Neural cell (in vitro differentiated cells): ENCODE measurements at regions not wholly inside any gene's neighbourhood (a gene's known extent, or its start where the extent isn't known, plus 50 kb on each side); places are given as distances from the start of the nearest gene placed in this dataset.

Experiments
- H2AFZ ChIP-seq: fragments of 200-600, 300-800 bp; sonication (generic), shearing (Covaris generic); 2 replicates; pipeline ENCODE4 v1.6.0; 2014; ENCODE audit warnings: low read depth, mild to moderate bottlenecking, antibody characterized with exemption, low read length, moderate library complexity
- H3F3A ChIP-seq: fragments of 200-600 bp; shearing (Covaris generic); 2 replicates; pipeline ENCODE4 v1.6.1; 2016; ENCODE audit warnings: mild to moderate bottlenecking, moderate library complexity, mixed read lengths, antibody characterized with exemption, low read length; ENCODE audit not compliant: insufficient read depth, poor library complexity, severe bottlenecking
- H3K27ac ChIP-seq: fragments of 200-600, 300-800 bp; sonication (generic), shearing (Covaris generic); 2 replicates; pipeline ENCODE4 v1.5.1; 2014; ENCODE audit warnings: mild to moderate bottlenecking, low read length, moderate library complexity
- H3K27me3 ChIP-seq: fragments of 300-800, 200-600 bp; sonication (generic), shearing (Covaris generic); 2 replicates; pipeline ENCODE4 v1.6.0; 2014; ENCODE audit warnings: mild to moderate bottlenecking, low read depth, low read length, moderate library complexity; ENCODE audit not compliant: insufficient read depth
- H3K36me3 ChIP-seq: fragments of 300-800, 200-600 bp; sonication (generic), shearing (Covaris generic); 2 replicates; pipeline ENCODE4 v1.5.1; 2014; ENCODE audit warnings: mild to moderate bottlenecking, antibody characterized with exemption, low read length, moderate library complexity; ENCODE audit not compliant: insufficient read depth
- H3K4me2 ChIP-seq: fragments of 300-800, 200-600 bp; sonication (generic), shearing (Covaris generic); 2 replicates; pipeline ENCODE4 v1.6.0; 2014; ENCODE audit warnings: mild to moderate bottlenecking, low read length
- H3K4me3 ChIP-seq: fragments of 300-800, 200-600 bp; sonication (generic), shearing (Covaris generic); 2 replicates; pipeline ENCODE4 v1.5.1; 2014; ENCODE audit warnings: mild to moderate bottlenecking, low read length, moderate library complexity
- H3K79me2 ChIP-seq: fragments of 200-600 bp; shearing (Covaris generic); replicated peaks from 2 replicates; pipeline ENCODE4 v1.6.0; 2014; ENCODE audit warnings: mild to moderate bottlenecking, low read length, moderate library complexity; ENCODE audit not compliant: insufficient read depth
- H3K9ac ChIP-seq: fragments of 300-800, 200-600 bp; sonication (generic), shearing (Covaris generic); 2 replicates; pipeline ENCODE4 v1.6.1; 2016; ENCODE audit warnings: mild to moderate bottlenecking, low read length, mixed read lengths
- H3K9me2 ChIP-seq: fragments of 200-600 bp; shearing (Covaris generic); 2 replicates; pipeline ENCODE4 v1.6.1; 2016; ENCODE audit warnings: mild to moderate bottlenecking, low read length, mixed read lengths; ENCODE audit not compliant: insufficient read depth
- H3K9me3 ChIP-seq: fragments of 200-600, 300-800 bp; sonication (generic), shearing (Covaris generic); 2 replicates; pipeline ENCODE4 v1.6.1; 2016; ENCODE audit warnings: mild to moderate bottlenecking, mixed run types, low read length, moderate library complexity, mixed read lengths
- H4K20me1 ChIP-seq: fragments of 200-600 bp; shearing (Covaris generic); 2 replicates; pipeline ENCODE4 v1.6.1; 2016; ENCODE audit warnings: mild to moderate bottlenecking, mixed run types; ENCODE audit not compliant: insufficient read depth
- EP300 ChIP-seq: fragments of 450-650 bp; conservative IDR thresholded peaks from 2 replicates; pipeline ENCODE4 v1.6.1; 2014; ENCODE audit warnings: antibody characterized with exemption, mild to moderate bottlenecking, moderate library complexity; ENCODE audit not compliant: poor library complexity, severe bottlenecking
- EZH2 ChIP-seq: fragments of 200-600, 300-800 bp; shearing (Covaris generic), sonication (generic); IDR thresholded peaks from 2 replicates; pipeline ENCODE4 v1.6.1; 2014; ENCODE audit warnings: antibody characterized with exemption, low read length, borderline replicate concordance, mild to moderate bottlenecking; ENCODE audit not compliant: insufficient read depth, poor library complexity, severe bottlenecking
- MXI1 ChIP-seq: fragments of 450-650 bp; conservative IDR thresholded peaks from 2 replicates; pipeline ENCODE4 v1.6.1; 2014; ENCODE audit warnings: antibody characterized with exemption, mild to moderate bottlenecking; ENCODE audit not compliant: poor library complexity, severe bottlenecking
- POLR2AphosphoS5 ChIP-seq: IDR thresholded peaks from 2 replicates; pipeline ENCODE4 v1.6.1; 2012
- RAD21 ChIP-seq: fragments of 450-650 bp; conservative IDR thresholded peaks from 2 replicates; pipeline ENCODE4 v1.6.1; 2014; ENCODE audit warnings: antibody characterized with exemption, mild to moderate bottlenecking, moderate library complexity
- REST ChIP-seq: IDR thresholded peaks from 2 replicates; pipeline ENCODE4 v1.6.1; 2012; ENCODE audit warnings: borderline replicate concordance
- SMC3 ChIP-seq: fragments of 450-650 bp; conservative IDR thresholded peaks from 2 replicates; pipeline ENCODE4 v1.6.1; 2014; ENCODE audit warnings: antibody characterized with exemption, mild to moderate bottlenecking, moderate library complexity; ENCODE audit not compliant: poor library complexity
- TAF1 ChIP-seq: IDR thresholded peaks from 2 replicates; pipeline ENCODE4 v1.6.1; 2012; ENCODE audit warnings: low read depth
- TF ChIP-seq, protein P1 (sequence below): fragments of 450-650 bp; IDR thresholded peaks from 2 replicates; pipeline ENCODE4 v1.5.1; 2014; ENCODE audit warnings: antibody characterized with exemption, mild to moderate bottlenecking, moderate library complexity; ENCODE audit not compliant: poor library complexity, severe bottlenecking

DNA sequence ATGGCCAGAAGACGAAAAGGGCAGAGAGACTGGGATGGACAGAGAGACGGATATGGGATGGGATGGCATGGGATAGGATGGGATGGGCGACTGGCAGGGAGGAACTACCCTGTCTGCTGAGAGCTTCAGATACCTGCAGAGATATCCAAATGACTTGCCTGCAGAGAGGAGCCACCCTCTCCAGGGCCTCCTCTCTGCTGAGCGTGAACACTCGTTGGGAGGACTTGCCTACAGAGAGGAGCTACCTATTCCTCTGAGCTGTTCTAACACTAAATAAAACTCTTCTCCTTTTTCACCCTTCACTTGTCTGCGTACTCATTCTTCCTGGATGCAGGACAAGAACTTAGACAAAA, 67.1 kb upstream of the LRRN2 start:
- Histone ChIP-seq H3K9me3 (no peaks in the 10 kb centered on the region), H4K20me1 (no peaks in the 10 kb centered on the region), H3F3A (no peaks in the 10 kb centered on the region), H3K27me3 (no peaks in the 10 kb centered on the region), H3K9me2 (no peaks in the 10 kb centered on the region), H3K9ac (no peak overlapping the region), H3K36me3 (no peaks in the 10 kb centered on the region), H3K79me2 (no peaks in the 10 kb centered on the region), H3K27ac (no peak overlapping the region), H3K4me3 (no peak overlapping the region), H3K4me2 (no peak overlapping the region), H2AFZ (no peak overlapping the region)
- TF ChIP-seq EP300, result no peak
- TF ChIP-seq MXI1, result no peak
- no peak for TF ChIP-seq TAF1
- TF ChIP-seq RAD21, result no peak
- TF ChIP-seq, protein P1, sequence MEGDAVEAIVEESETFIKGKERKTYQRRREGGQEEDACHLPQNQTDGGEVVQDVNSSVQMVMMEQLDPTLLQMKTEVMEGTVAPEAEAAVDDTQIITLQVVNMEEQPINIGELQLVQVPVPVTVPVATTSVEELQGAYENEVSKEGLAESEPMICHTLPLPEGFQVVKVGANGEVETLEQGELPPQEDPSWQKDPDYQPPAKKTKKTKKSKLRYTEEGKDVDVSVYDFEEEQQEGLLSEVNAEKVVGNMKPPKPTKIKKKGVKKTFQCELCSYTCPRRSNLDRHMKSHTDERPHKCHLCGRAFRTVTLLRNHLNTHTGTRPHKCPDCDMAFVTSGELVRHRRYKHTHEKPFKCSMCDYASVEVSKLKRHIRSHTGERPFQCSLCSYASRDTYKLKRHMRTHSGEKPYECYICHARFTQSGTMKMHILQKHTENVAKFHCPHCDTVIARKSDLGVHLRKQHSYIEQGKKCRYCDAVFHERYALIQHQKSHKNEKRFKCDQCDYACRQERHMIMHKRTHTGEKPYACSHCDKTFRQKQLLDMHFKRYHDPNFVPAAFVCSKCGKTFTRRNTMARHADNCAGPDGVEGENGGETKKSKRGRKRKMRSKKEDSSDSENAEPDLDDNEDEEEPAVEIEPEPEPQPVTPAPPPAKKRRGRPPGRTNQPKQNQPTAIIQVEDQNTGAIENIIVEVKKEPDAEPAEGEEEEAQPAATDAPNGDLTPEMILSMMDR, result no peak
- no peak for TF ChIP-seq EZH2
- TF ChIP-seq REST, result no peak
- TF ChIP-seq POLR2AphosphoS5, result no peak
- no peak for TF ChIP-seq SMC3

- no peak overlapping the region for H2AFZ ChIP-seq
- no peaks in the 10 kb centered on the region for H4K20me1 ChIP-seq
- H3K4me3 ChIP-seq, result no peak overlapping the region
- no peaks in the 10 kb centered on the region for H3F3A ChIP-seq
- no peak overlapping the region for H3K27ac ChIP-seq
- H3K9me3 ChIP-seq, result no peaks in the 10 kb centered on the region
- no peaks in the 10 kb centered on the region for H3K36me3 ChIP-seq
- no peaks in the 10 kb centered on the region for H3K9me2 ChIP-seq
- no peaks in the 10 kb centered on the region for H3K27me3 ChIP-seq
- no peak overlapping the region for H3K4me2 ChIP-seq
- H3K9ac ChIP-seq, result no peak overlapping the region
- H3K79me2 ChIP-seq, result no peaks in the 10 kb centered on the region
- TF ChIP-seq RAD21, result no peak
- no peak for TF ChIP-seq REST
- no peak for TF ChIP-seq EZH2
- no peak for TF ChIP-seq TAF1
- no peak for TF ChIP-seq POLR2AphosphoS5
- TF ChIP-seq MXI1, result no peak
- TF ChIP-seq, protein P1, result no peak
- TF ChIP-seq SMC3, result no peak
- TF ChIP-seq EP300, result no peak
These were observed 69.3 kb upstream of the LRRN2 start for GRCh38 chr1:204754821-204755220.
